Pulmonary artery endothelial cell (primary cell): ENCODE measurements at regions not wholly inside any gene's neighbourhood (a gene's known extent, or its start where the extent isn't known, plus 50 kb on each side); places are given as distances from the start of the nearest gene placed in this dataset.

Experiments
- DNase-seq: peaks from one replicate; pipeline ENCODE4 v3.0.0-alpha.2; 2011; ENCODE audit warnings: low read depth, low spot score

DNA sequence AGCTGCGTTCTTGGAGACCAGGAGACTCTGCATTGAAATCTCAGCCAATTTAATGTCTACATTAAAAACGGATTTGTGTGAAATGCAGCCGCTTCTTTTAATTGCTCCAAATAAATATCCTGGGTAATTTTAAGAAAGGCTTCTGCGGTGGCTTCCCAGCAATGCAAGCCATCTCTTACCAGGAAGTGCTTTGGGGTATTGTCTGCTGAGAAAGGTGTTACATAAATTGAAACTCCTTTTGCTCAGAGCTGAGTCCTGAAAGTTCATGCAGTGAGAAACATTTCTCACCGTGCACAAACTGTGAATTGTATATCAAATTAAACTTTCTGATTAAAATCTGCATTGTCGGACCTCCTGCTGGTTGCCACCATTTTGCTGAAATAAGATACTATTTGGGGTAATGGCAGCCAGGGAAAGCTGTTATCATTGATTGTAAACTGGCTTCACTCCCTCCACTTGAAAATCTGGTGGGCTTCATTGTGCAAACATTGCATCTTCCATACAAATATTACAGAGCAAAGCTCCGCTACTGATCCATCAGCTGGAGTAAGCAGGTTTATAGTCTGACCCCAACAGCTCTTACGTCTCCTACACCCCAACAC, 59.5 kb downstream of the ZIC5 start:
- DNase-seq, result no peak

DNA sequence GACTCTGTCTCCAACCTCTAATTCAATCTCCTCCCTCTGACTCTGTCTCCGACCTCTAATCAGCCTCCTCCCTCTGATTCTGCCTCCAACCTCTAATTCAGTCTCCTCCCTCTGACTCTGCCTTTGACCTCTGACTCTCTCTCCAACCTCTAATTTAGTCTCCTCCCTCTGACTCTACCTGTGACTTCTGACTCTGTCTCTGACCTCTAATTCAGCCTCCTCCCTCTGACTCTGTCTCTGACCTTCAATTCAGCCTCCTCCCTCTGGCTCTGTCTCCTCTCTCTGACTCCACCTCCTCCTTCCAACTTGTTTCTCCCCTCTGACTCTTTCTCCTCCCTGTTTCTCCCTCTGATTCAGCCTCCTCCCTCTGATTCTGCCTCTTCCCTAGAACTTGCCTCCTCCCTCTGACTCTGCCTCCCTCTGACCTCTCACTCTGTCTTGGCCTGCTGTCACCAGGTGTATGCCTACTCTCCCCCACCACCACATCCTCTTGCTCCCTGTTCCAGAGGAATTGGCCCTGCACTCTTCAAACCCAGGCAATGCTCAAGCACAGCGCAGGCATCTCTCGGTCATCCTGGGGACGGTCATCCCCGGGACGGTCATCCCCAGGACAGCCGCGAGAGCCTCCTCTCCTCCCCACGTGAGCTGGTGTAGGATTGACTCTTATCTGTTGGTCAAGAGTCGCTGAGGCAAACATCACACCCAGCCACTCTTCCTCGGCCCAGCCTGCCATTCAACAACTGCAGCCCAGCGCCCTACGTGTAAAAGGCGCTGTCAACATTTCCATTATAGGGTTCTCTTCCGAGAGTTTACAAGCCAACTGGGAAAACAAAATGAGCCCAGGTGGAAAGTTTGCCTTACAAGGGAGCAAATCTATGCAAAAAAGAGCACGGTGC, 60.2 kb downstream of the ZIC5 start:
- no peak for DNase-seq

DNA sequence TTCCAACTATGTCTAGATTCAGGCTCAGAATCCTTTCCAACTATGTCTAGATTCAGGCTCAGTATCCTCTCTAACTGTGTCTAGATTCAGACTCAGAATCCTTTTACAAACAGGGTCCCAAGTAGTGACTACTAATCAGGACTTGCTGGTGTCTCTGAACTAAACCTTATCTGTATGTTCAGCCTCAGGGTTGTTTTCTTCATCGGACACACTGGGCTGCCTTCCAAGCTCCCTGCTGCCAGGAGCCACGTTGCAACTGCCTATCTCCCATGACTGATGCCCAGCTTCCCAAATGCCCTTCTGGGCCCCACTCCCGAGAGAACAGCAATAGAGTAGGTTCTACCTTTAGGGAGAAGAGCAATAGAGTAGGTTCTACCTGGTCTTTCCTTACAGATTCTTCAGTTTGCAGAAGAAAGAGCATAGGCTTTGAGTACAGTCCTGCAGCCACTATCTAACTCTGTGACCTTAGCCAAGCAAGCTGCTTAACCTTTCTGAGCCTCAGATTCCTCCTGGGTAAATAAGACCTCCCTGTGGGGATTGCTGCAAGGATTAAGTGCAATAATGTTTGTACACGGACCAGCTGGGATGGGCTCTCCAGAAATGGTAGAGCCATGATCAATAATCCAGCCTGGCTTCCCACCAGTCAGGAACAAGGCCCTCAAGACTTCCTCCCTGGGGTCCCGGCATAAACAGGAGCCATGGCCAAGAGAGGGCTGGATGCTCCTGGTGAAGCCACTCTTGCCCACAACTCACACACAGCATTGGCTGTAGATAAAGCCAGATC, 61.5 kb downstream of the ZIC5 start:
- DNase-seq, result no peak

DNA sequence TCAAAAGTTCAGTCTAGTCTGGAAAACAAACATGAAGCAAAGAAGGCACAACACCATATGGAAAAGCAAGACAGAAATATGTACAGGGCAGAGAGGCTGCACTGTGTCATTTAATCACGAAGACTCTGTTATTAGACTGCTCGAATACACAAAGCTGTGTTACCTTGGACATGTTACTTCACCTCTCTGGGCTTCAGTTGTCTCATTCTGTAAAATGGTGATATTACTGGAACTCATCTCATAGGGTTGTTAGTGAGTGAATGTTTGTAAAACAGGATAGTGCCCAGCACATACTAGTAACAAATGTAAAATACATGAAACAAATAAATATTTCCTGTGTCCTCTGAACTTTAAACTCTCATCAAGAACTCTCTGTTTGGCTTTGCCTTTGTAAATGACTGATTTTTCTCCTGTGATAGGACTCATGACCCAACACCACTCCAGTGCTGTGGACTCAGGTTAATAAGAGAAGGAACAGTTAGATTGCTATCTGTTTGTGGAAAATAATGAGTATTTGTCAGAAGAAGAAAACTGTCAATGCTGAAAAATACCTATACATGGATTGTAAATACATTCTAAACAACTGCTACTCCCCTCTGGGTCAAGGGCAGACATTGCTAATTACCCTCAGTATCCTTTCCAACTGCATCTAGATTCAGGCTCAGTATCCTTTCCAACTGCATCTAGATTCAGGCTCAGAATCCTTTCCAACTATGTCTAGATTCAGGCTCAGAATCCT, 62.3 kb downstream of the ZIC5 start:
- no peak for DNase-seq

DNA sequence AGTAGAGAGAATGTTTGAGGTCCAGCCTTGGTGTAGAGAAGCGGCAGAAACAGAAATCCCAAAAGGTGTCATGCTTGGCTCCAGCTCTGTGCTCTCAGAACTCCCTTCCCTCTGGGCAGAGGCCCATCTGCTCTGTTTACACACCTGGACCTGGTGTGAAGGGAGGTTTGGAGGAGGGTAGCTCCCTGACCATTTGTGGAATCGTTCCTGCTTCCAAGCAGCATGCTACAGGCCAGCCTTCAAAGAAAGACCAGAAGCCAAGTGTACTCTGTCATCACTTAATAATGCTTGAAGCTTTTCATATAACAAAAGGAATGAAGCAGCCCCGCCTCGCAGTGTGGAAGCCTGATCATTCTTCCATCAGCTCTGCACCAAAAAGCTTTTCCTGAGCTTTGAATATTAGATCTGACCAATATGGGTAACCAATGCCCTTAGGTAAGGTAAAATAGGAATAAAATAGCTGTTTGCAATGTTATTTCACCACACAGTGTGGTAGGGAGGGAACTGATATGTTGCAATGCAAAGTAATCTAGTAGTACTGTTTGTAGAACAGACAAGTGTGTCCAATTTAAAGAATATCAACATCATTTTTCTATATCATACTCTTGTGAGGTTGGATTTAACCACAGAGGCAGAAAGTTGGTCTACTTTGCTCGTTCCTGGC, 63.3 kb downstream of the ZIC5 start:
- DNase-seq, result no peak

DNA sequence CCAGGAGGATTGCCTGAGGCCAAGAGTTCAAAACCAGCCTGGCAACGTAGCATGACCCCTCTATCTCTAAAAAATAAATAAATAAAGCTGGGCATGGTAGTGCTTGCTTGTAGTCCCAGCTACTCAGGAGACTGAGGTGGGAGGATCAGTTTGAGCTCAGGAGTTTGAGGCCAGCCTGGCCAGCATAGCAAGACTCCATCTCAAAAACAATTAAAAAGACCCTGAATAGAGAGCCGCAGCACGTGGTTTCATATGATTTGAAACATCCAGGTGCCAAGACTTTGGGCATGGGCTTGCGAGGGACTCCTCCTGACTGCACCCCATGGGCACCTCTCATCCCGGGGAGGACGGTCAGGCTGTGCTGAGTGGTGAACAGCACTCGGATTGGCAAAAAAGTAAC, 63.9 kb downstream of the ZIC5 start:
- no peak for DNase-seq

DNA sequence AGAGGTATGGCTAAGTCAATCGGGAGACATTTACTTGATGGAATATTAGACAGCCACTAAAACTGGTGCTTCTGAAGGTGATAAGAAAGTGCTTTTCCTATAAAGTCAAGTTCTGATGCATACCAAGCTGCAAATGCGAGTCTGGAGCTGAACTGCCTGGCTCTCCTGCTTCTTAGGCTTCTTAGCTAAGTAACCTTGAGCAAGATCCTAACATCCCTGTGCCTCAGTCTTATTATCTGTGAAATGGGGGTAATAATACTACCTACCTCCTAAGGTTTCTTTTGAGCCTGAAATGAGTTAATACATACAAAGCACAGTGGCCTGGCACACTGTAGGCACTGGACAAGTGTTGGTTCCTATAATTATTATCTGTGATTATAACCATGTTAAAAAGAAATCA, 64.5 kb downstream of the ZIC5 start:
- DNase-seq, result no peak

DNA sequence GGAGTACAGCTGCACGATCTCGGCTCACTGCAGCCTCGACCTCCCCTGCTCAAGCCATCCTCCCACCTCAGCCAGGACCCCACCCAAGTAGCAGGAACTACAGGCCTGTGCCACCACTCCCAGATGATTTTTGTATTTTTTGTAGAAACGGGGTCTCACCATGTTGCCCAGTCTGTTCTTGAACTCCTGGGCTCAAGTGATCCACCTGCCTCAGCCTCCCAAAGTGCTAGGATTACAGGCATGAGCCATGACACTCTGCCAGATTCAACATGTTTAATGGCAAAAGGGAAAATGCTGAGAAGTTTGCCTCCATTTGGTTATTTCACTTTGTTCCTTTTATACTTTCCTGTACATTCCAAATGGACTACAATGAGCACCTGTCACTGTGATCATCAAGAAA, 65.8 kb downstream of the ZIC5 start:
- no peak for DNase-seq

DNA sequence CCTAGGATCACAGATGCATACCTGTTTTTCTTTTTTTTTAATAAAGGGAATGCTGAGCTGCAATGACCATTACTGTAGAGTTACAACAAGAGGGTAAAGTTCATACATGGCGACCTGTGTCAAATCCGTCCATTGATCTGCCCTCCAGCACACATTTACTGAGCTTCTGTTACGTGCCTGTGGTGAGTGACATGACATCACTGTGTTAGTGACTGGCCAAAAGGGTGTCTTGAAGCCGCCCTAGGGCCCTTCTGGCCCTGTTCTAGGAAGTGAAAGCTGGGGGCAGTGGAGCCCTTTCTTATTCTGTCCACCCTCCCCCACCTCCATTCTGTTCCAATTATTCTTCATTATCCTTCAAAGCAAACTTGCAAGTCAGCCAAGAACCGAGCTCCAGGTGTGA, 66.3 kb downstream of the ZIC5 start:
- DNase-seq, result no peak

DNA sequence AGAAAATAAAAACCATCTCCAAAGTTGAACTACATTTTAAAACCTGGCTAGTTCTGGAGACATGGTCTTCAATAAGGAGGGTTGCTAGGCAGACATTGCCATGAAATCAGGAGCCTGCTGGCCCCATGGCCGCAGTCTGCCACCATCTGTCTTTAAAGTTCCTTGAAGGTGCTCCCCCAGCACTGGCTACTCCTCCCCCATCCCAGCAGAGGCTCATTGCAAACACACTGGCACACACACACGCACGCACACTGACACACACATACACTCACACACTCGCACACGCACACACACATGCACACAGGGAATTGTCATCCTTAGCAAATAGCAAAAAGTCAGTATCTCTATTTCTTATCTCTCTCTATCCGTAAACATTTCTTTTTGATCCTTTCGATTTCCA, 68.4 kb downstream of the ZIC5 start:
- no peak for DNase-seq

DNA sequence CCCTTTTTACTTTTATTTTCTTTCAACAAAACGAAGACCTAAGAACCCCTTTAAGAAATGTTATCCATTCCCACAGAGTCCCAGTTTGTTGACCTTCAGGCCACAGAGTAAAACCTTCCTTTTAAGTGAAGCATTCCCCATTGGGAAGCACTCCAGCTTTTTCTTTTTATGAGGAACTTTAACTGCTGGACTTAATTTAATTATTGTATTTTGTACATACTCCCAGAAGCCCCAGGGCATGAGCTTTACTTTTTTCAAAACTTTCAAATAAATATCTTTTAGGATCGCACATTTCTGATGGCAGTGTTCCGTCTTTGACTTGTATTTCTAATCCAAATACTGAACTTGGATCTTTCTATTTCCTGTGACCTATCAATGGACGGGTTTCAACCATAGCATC, 68.9 kb downstream of the ZIC5 start:
- no peak for DNase-seq

DNA sequence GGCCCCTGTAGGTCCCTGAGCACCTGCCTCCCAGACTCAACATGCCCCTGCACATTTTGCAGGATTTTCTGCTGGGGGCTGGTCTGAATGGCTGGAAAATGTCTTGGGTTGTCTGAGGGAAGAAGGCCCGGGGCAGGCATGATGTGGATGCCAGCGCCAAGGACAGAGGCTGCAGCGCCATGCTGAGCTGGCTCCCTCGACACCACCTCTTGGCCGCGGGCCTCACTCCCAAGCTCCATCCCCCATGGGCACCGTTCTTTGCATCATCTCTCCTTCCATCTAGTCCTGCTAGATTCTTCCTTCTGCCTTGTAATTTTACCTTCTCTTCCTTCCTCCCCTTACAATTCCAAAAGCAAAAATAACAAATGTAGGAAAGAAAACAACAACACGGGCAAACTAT, 70.6 kb downstream of the ZIC5 start:
- DNase-seq, result no peak

DNA sequence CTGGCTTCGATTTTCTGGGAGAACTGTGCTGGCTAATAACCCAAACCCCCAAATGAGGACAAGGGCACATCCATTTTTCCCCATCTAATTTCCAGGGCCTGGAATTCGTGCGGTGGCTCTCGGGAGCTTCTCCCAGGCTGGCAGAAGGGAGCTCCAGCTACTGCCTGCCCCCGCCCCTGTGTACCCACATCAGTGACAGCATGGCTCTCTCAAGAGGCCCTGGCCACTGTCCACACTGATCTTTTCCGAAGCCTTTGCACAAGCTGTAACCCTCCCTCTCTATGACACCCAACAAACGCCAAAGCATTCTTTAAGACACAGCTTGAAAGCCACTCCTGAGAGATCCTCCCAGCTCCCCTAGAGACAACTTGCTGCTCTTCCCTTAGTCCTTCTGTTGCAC, 73.1 kb downstream of the ZIC5 start:
- DNase-seq, result no peak

DNA sequence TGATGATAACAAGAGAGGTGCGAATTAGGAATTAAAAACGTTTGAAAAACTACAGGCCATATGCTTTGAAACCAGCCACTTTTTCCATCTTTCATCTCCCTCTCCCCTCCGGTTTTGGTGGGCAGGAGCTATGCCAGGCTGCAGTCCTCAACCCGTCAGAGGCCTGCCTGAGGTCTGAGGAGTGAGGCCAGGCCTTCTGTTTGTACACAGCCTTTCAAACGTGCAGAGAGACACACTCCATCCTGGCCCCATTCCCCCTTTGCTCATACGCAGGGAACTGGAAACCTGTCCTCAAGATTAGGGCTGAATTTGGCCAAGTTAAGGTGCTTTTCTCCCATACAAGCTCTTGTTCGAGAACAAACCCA, 74.5 kb downstream of the ZIC5 start:
- DNase-seq, result no peak

DNA sequence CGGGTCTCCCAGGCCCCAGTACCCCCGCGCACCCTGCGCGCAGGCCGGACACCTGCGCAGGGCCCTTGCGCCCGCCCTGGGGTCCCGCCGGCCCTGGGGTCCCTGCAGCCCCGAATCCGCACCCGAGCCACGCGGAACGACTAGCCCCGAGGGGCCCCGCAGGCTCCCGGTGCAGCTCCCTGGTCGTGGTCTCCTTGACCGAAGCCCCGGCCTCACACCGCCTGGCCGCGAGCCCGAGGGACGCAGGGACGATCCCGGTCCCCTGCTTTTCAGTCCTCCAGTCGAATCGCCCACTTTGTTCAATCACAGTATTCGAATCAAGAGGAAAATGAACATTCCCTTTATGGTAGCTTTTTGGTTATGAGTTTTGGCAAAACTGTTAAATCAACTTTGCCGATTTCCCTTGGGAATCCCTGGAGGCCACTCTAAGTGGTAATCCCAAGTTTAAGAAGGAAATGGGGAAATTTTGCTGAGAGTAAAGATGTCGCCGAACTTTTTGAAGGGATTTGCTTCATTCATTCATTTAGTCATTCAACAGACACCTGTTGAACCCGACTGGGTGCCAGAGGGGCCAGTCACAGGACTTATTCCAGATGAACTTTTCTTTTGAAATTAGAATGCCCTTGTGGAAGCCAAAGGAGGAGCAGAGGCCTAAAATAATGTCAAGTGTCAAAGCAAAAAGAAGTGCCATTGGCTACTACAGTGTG, 75.0 kb downstream of the ZIC5 start:
- no peak for DNase-seq

DNA sequence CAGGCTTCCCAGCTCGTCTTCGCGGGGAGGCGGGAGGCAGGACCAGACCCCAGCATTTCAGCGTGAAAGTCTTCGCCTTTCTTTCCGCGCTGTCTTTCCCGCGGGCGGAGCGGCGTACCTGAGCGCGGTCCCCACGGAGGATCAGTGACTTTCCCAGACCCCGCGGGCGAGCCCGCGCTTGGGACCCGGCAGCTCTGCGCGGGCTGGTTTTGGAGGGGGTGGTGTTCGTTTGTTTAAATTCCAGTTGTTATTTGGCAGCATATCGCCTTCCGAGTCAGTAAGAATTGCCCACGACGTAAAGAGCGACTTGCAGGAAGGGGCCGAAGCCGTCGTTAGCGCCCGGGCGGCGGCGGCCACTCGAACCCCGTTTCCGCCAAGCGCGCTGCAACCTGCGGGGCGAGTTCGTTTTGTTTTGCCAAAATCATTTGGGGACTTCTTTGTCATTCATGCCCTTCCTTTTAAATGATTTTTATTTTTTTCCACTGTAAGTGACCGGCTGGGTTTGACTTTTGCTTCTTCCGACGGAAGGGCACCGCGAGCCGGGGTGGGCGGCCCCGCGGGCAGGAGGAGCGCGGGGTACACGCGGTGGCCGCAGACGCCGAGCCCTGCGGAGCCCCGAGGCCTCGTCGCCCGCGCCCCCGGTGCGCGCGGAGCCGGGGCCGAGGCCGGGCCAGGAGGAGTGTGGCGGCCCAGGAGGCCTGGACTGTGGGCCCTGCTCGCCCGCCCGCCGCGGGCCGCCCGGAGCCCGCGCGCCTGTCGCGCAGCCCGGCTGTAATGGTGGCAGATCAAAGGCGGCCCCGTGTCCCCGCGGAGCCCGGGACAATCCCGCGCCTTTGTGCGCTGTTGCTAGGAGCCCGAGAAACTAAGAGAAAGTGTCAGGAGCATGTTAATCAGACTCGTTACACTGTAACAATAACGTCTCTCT, 75.9 kb downstream of the ZIC5 start:
- no peak for DNase-seq

DNA sequence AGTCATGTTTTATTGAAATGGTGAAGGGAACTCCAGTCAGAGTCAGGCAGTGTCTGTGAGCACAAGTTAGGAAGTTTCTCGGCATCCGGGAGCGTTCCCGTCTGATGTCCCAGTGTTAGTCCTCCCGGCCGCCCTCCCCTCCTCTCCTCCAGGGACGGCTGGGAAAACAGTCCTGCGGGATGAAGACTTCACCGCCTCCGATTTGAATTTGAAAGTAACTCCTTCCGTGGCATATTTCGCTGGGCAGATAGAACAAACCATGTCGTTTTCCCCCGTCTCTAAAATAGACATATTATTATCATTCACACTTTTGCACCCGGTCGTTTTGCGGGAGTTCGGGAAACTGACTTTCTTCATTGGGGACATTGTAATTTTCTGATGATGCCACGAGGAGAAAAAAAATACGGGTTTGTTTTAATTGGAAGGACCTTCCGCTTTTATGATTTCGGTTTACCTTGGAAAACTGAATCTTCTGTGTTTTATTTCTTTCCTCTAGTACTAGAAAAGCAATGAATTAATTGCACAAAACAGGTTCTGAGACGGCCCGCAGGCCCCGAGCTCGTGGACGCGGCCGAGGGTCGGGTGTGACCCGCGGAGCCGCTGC, 76.6 kb downstream of the ZIC5 start:
- no peak for DNase-seq

DNA sequence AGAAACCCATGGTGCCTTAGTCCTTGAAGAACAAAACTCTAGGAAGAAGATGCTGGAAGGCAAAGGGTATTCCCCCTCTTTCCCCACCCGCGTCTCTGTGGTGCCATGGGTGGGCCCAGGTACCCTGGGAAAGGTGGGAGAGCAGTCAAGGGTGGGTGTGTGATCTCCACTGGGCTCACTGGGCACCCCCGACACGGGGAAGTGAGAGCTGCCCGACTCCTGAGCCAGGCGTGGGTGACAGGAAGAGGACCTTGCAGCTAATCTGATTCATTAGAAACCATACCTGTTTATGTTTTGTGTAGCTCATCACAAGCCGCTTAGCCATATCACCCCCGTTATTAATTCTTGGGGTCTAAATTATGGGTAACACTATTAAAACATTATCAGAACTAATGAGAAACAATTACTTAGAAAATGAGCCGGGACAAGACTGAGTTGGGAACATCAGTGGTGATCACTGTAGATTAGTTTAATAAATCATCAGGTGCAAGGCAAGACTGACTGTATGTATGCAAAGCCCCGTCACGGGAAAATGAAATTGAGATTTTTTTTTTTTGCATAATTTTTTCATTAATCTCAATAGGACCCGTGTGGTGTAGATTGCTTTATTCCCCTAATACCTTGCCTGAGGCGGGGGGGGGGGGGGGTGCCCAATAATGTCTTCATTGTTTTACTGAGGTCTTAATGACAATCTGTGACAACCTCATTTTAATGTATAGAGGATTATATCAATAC, 77.3 kb downstream of the ZIC5 start:
- DNase-seq, result no peak
